HepG2 (cell line): ENCODE measurements at regions not wholly inside any gene's neighbourhood (a gene's known extent, or its start where the extent isn't known, plus 50 kb on each side); places are given as distances from the start of the nearest gene placed in this dataset.

ENCODE experiments used
- ATAC-seq: fragments of 200-7000 bp; cut with Tn5 transposase; 3 replicates; pipeline ENCODE4 v1.9.1; 2020; ENCODE audit warnings: mild to moderate bottlenecking, moderate library complexity
- BruUV-seq: library from RNA; stranded (reverse); fragments of 400-500 nt; replicated peaks from 2 replicates; lab custom pipeline; 2021; lab: Mats Ljungman, UMichigan
- CTCF ChIA-PET: fragments of 300-600 bp; formaldehyde crosslinking; extraction: SDS; loops from one replicate; lab custom pipeline; 2021; ENCODE audit warnings: low total read pairs, inconsistent platforms, low intra/inter-chr PET ratio; lab: Yijun Ruan, JAX
- POLR2A ChIA-PET: fragments of 350-600 bp; sonication (Branson Sonifier 250); formaldehyde crosslinking; loops from one replicate; lab custom pipeline; 2020; ENCODE audit warnings: antibody characterized with exemption, inconsistent platforms; lab: Yijun Ruan, JAX
- DNase-seq: peaks from one replicate; pipeline ENCODE4 v3.0.0-alpha.2; 2015; ENCODE audit warnings: low spot score
- FAIRE-seq: peaks from 3 replicates; lab custom pipeline; 2011; peaks lifted over from hg19 to GRCh38; lab: Jason Lieb, UNC
- H2AFZ ChIP-seq: one replicate; pipeline ENCODE4 v1.6.1; 2011; ENCODE audit warnings: low read length, inconsistent platforms
- H3K27ac ChIP-seq: fragments of 300-600 bp; 3 replicates; pipeline ENCODE4 v1.8.0; 2011; ENCODE audit warnings: mixed run types, mild to moderate bottlenecking, mixed read lengths, low read length, inconsistent platforms; ENCODE audit not compliant: insufficient read depth; ENCODE audit errors: extremely low read length
- H3K27me3 ChIP-seq, 2 experiments: fragments of 200-600 bp in 1 of 2; 2 replicates in 1 of 2; 3 replicates in 1 of 2; pipeline versions ENCODE4 v1.6.0 to v1.8.0; 2011; ENCODE audit warnings: low read length in 2 of 2, mild to moderate bottlenecking in 2 of 2, moderate library complexity in 2 of 2, inconsistent platforms in 1 of 2; ENCODE audit not compliant: insufficient read depth in 2 of 2, control insufficient read depth in 1 of 2
- H3K36me3 ChIP-seq, 2 experiments: fragments of 200-600 bp in 1 of 2; replicated peaks in 1 of 2; 2 replicates in 1 of 2; 3 replicates in 1 of 2; pipeline versions ENCODE4 v1.5.1 to v1.8.0; 2011; ENCODE audit warnings: low read length in 2 of 2, inconsistent platforms in 1 of 2; ENCODE audit not compliant: insufficient read depth in 2 of 2, control insufficient read depth in 1 of 2
- H3K4me1 ChIP-seq: 2 replicates; pipeline ENCODE4 v1.5.1; 2012; ENCODE audit warnings: low read length, inconsistent platforms; ENCODE audit not compliant: insufficient read depth
- H3K4me2 ChIP-seq: 2 replicates; pipeline ENCODE4 v1.6.0; 2011; ENCODE audit warnings: low read depth, low read length, inconsistent platforms
- H3K4me3 ChIP-seq, 3 experiments: fragments of 200-600 bp in 1 of 3; sonication (generic), shearing (Covaris generic) in 1 of 3; replicated peaks in 1 of 3; 2 replicates each; pipeline ENCODE4 v1.5.1; 2011 to 2016; ENCODE audit warnings: low read length in 3 of 3, inconsistent platforms in 2 of 3, low read depth in 2 of 3, mild to moderate bottlenecking in 2 of 3, control low read depth in 1 of 3, mixed read lengths in 1 of 3; ENCODE audit not compliant: insufficient read depth in 1 of 3
- H3K79me2 ChIP-seq: one replicate; pipeline ENCODE4 v1.6.1; 2011; ENCODE audit warnings: low read length, inconsistent platforms; ENCODE audit not compliant: insufficient read depth
- H3K9ac ChIP-seq: 2 replicates; pipeline ENCODE4 v1.6.0; 2011; ENCODE audit warnings: mild to moderate bottlenecking, low read depth, low read length, inconsistent platforms; ENCODE audit not compliant: insufficient read depth
- H3K9me3 ChIP-seq: 2 replicates; pipeline ENCODE4 v1.5.1; 2012; ENCODE audit warnings: mild to moderate bottlenecking, low read length
- H4K20me1 ChIP-seq: 2 replicates; pipeline ENCODE4 v1.6.0; 2011; ENCODE audit warnings: inconsistent platforms, mild to moderate bottlenecking, low read length, moderate library complexity; ENCODE audit not compliant: insufficient read depth
- DNMT3B ChIP-seq: conservative IDR thresholded peaks from 2 replicates; pipeline ENCODE4 v1.6.1; 2016; ENCODE audit warnings: missing biosample characterization, control low read depth
- HNF4G ChIP-seq, 2 experiments: sonication (generic) in 1 of 2; formaldehyde crosslinking in 1 of 2; IDR thresholded peaks; 2 replicates each; pipeline versions ENCODE4 v1.4.0 to v1.6.1; 2011 to 2020; ENCODE audit warnings: borderline replicate concordance in 2 of 2, low read depth in 2 of 2, mild to moderate bottlenecking in 2 of 2, low read length in 1 of 2, missing genetic modification reagents in 1 of 2, moderate library complexity in 1 of 2
- MAFK ChIP-seq, 2 experiments: IDR thresholded peaks in 1 of 2; conservative IDR thresholded peaks in 1 of 2; 2 replicates each; pipeline ENCODE4 v1.6.1; 2011; ENCODE audit warnings: improper control_type of control experiment in 2 of 2, low read length in 2 of 2
- ZBTB8A ChIP-seq: sonication (generic); formaldehyde crosslinking; IDR thresholded peaks from 2 replicates; pipeline ENCODE4 v1.4.0; 2020; ENCODE audit warnings: mild to moderate bottlenecking, low read depth, missing genetic modification reagents, borderline replicate concordance
- ZNF274 ChIP-seq: sonication (generic); formaldehyde crosslinking; IDR thresholded peaks from 2 replicates; pipeline ENCODE4 v1.5.1; 2020; ENCODE audit warnings: mild to moderate bottlenecking, missing genetic modification reagents
- ZNF513 ChIP-seq: sonication (generic); formaldehyde crosslinking; conservative IDR thresholded peaks from 2 replicates; pipeline ENCODE4 v1.5.0; 2020; ENCODE audit warnings: missing genetic modification reagents
- ZNF563 ChIP-seq: sonication (generic); formaldehyde crosslinking; IDR thresholded peaks from 2 replicates; pipeline ENCODE4 v1.8.0; 2022; ENCODE audit warnings: mild to moderate bottlenecking, moderate library complexity, missing genetic modification reagents
- ZNF614 ChIP-seq: IDR thresholded peaks from 2 replicates; pipeline ENCODE4 v1.6.1; 2018; ENCODE audit warnings: missing biosample characterization, missing genetic modification reagents, inconsistent platforms, borderline replicate concordance
- ZNF703 ChIP-seq: sonication (generic); formaldehyde crosslinking; IDR thresholded peaks from 2 replicates; pipeline ENCODE4 v1.5.1; 2020; ENCODE audit warnings: missing genetic modification reagents, mild to moderate bottlenecking, moderate library complexity, borderline replicate concordance
- WGBS: methylation state at CpG from one replicate; pipeline ENCODE4 v1.1.6; 2017; ENCODE audit warnings: low lambda C conversion rate; 5-methylcytosine and 5-hydroxymethylcytosine counted together
- in situ Hi-C: cut with HindIII; loops from 2 replicates; pipeline ENCODE4 v1.10.0; 2017; ENCODE audit warnings: low pct_unique_long_range_greater_than_20kb; ENCODE audit not compliant: extremely low pct_ligation_motif_present
- intact Hi-C: fragments of 100-400 bp; cut with micrococcal nuclease; formaldehyde crosslinking; loops from one replicate; pipeline ENCODE4 v1.10.0; 2022; ENCODE audit not compliant: unreplicated experiment
- TF ChIP-seq, protein P1 (sequence below): sonication (generic); formaldehyde crosslinking; IDR thresholded peaks from 2 replicates; pipeline ENCODE4 v1.5.1; 2020; ENCODE audit warnings: mild to moderate bottlenecking, missing genetic modification reagents

GRCh38 chrX:124250835-124251437, 81.5 kb upstream of the TEX13D start:
- no peak for FAIRE-seq
- H3K9me3 ChIP-seq, result no peaks in the 10 kb centered on the region
- no peaks in the 10 kb centered on the region for H3K4me1 ChIP-seq
- no TSS peak for BruUV-seq
- ChIA-PET CTCF (no interaction called here), POLR2A (no interaction called here)
- H3K36me3 ChIP-seq, result no peaks in the 10 kb centered on the region
- no peak for DNase-seq
- H3K27me3 ChIP-seq, result no peaks in the 10 kb centered on the region
- H3K79me2 ChIP-seq, result no peaks in the 10 kb centered on the region
- in situ Hi-C loops, result no loop called here
- H3K4me3 ChIP-seq, result no peak overlapping the region
- no peak for ATAC-seq
- no peak overlapping the region for H2AFZ ChIP-seq
- no peaks in the 10 kb centered on the region for H4K20me1 ChIP-seq
- no peak overlapping the region for H3K27ac ChIP-seq
- H3K4me2 ChIP-seq, result no peak overlapping the region
- intact Hi-C loops, result no loop called here
- TF ChIP-seq MAFK (conservative IDR thresholded peaks at IDR 0.05 in 1 of 2, IDR thresholded peaks at IDR 0.05 in 1 of 2; ENCODE audit: low read length in 2 of 2), result 0 out of 4 replicates have a peak, but pooled peaks of 1 of the 2 experiments have one; percentile 6
- TF ChIP-seq ZNF614, result no peak
- H3K9ac ChIP-seq, result no peak overlapping the region

DNA sequence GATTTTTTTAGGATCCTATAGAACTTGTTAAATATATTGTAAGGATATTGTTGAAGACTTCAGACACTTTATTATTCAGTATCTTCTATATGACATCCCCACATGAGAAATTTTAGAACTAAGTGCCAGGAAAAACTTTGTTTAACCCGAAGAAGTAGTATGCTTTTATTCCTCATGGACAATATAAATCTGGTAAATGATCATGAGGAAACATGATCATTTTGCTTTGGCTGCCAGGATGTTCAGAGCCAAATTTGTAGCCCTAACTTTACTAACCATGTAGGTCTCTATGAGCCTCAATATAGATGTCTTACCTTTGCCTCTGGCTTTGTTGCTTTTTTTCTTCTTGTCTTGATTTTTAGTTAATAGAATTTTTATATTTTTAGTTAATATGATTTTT, 77.8 kb upstream of the TEX13D start:
- TF ChIP-seq MAFK (conservative IDR thresholded peaks at IDR 0.05 in 1 of 2, IDR thresholded peaks at IDR 0.05 in 1 of 2; ENCODE audit: low read length in 2 of 2) (no peak), ZNF703 (CRISPR knock-in tag) (no peak), ZBTB8A (no peak), DNMT3B (CRISPR knock-in tag) (no peak), ZNF513 (CRISPR knock-in tag) (no peak), HNF4G (IDR thresholded peaks at IDR 0.05; ENCODE audit: borderline replicate concordance, low read depth, low read length) (no peak), HNF4G (CRISPR knock-in tag; IDR thresholded peaks at IDR 0.05; ENCODE audit: borderline replicate concordance, low read depth) (no peak), ZNF563 (CRISPR knock-in tag) (no peak), ZNF274 (CRISPR knock-in tag) (no peak)
- TF ChIP-seq, protein P1, sequence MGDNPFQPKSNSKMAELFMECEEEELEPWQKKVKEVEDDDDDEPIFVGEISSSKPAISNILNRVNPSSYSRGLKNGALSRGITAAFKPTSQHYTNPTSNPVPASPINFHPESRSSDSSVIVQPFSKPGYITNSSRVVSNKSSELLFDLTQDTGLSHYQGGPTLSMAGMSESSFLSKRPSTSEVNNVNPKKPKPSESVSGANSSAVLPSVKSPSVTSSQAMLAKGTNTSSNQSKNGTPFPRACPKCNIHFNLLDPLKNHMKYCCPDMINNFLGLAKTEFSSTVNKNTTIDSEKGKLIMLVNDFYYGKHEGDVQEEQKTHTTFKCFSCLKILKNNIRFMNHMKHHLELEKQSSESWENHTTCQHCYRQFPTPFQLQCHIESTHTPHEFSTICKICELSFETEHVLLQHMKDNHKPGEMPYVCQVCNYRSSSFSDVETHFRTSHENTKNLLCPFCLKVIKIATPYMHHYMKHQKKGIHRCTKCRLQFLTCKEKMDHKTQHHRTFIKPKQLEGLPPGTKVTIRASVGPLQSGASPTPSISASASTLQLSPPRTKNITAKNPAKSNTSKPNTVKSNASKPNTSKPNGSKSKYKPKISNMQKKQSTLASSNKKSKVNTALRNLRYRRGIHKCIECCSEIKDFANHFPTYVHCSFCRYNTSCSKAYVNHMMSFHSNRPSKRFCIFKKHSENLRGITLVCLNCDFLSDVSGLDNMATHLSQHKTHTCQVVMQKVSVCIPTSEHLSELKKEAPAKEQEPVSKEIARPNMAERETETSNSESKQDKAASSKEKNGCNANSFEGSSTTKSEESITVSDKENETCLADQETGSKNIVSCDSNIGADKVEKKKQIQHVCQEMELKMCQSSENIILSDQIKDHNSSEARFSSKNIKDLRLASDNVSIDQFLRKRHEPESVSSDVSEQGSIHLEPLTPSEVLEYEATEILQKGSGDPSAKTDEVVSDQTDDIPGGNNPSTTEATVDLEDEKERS (CRISPR knock-in tag), result no peak
- intact Hi-C loops (no loop called here), in situ Hi-C loops (no loop called here)
- DNase-seq (no peak), ATAC-seq (no peak), FAIRE-seq (no peak)
- no TSS peak for BruUV-seq
- no peaks in the 10 kb centered on the region for H4K20me1 ChIP-seq
- WGBS, result 0% methylated on average over 1 of the region's 1 CpG
- no peaks in the 10 kb centered on the region for H3K9me3 ChIP-seq
- no peaks in the 10 kb centered on the region for H3K36me3 ChIP-seq
- no peaks in the 10 kb centered on the region for H3K79me2 ChIP-seq
- no peaks in the 10 kb centered on the region for H3K4me1 ChIP-seq
- no peak overlapping the region for H3K4me2 ChIP-seq
- CTCF ChIA-PET, result no interaction called here
- no peak overlapping the region for H3K4me3 ChIP-seq
- POLR2A ChIA-PET, result no interaction called here
- H3K27ac ChIP-seq, result no peak overlapping the region
- no peaks in the 10 kb centered on the region for H3K27me3 ChIP-seq
- no peak overlapping the region for H3K9ac ChIP-seq
- no peak overlapping the region for H2AFZ ChIP-seq
